ENCODE measurements at regions not wholly inside any gene's neighbourhood (a gene's known extent, or its start where the extent isn't known, plus 50 kb on each side); places are given as distances from the start of the nearest gene placed in this dataset.

- TF ChIP-seq CTCF (CRISPR knock-in tag; IDR thresholded peaks at IDR 0.05) (no peak), ZNF431 (CRISPR knock-in tag; IDR thresholded peaks at IDR 0.05; ENCODE audit: borderline replicate concordance, low read depth) (no peak), RAD51 (IDR thresholded peaks at IDR 0.05; ENCODE audit: borderline replicate concordance) (no peak), ZNF670 (CRISPR knock-in tag; IDR thresholded peaks at IDR 0.05; ENCODE audit: borderline replicate concordance) (no peak), JUND (CRISPR knock-in tag; IDR thresholded peaks at IDR 0.05) (no peak), POLR2AphosphoS5 (IDR thresholded peaks at IDR 0.05; ENCODE audit: low read depth, low read length) (no peak), ATRX (CRISPR knock-in tag; IDR thresholded peaks at IDR 0.05; ENCODE audit: borderline replicate concordance) (no peak), ESRRA (CRISPR knock-in tag; IDR thresholded peaks at IDR 0.05; ENCODE audit: low read depth) (no peak), MYC (CRISPR knock-in tag; IDR thresholded peaks at IDR 0.05; ENCODE audit: borderline replicate concordance) (no peak), ZNF550 (CRISPR knock-in tag; IDR thresholded peaks at IDR 0.05; ENCODE audit: borderline replicate concordance) (no peak)
- TF ChIP-seq, protein P1, sequence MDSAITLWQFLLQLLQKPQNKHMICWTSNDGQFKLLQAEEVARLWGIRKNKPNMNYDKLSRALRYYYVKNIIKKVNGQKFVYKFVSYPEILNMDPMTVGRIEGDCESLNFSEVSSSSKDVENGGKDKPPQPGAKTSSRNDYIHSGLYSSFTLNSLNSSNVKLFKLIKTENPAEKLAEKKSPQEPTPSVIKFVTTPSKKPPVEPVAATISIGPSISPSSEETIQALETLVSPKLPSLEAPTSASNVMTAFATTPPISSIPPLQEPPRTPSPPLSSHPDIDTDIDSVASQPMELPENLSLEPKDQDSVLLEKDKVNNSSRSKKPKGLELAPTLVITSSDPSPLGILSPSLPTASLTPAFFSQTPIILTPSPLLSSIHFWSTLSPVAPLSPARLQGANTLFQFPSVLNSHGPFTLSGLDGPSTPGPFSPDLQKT (CRISPR knock-in tag; IDR thresholded peaks at IDR 0.05; ENCODE audit: borderline replicate concordance), result no peak
Observed at GRCh38 chr17:15891318-15891717, 53.6 kb upstream of the ADORA2B start.
